Activated naive CD8-positive, alpha-beta T cell (primary cell): ENCODE measurements at regions not wholly inside any gene's neighbourhood (a gene's known extent, or its start where the extent isn't known, plus 50 kb on each side); places are given as distances from the start of the nearest gene placed in this dataset.
"Not testable (repeated sequence)": the region's sequence is repeated elsewhere in the genome, so short reads cannot be mapped to it uniquely, and the experiment has no call there.

Experiments
- H3K27ac Mint-ChIP-seq: one replicate; pipeline ENCODE4 v1.8.0; 2021; ENCODE audit warnings: mixed read lengths
- H3K27me3 Mint-ChIP-seq: one replicate; pipeline ENCODE4 v1.8.0; 2021; ENCODE audit warnings: mixed read lengths
- H3K36me3 Mint-ChIP-seq: one replicate; pipeline ENCODE4 v1.8.0; 2021; ENCODE audit warnings: mixed read lengths
- H3K4me1 Mint-ChIP-seq: one replicate; pipeline ENCODE4 v1.8.0; 2021; ENCODE audit warnings: low read depth, mixed read lengths
- H3K4me3 Mint-ChIP-seq: one replicate; pipeline ENCODE4 v1.8.0; 2021; ENCODE audit warnings: mild to moderate bottlenecking, mixed read lengths
- H3K9me3 Mint-ChIP-seq: one replicate; pipeline ENCODE4 v1.8.0; 2021; ENCODE audit warnings: low read depth, mixed read lengths

DNA sequence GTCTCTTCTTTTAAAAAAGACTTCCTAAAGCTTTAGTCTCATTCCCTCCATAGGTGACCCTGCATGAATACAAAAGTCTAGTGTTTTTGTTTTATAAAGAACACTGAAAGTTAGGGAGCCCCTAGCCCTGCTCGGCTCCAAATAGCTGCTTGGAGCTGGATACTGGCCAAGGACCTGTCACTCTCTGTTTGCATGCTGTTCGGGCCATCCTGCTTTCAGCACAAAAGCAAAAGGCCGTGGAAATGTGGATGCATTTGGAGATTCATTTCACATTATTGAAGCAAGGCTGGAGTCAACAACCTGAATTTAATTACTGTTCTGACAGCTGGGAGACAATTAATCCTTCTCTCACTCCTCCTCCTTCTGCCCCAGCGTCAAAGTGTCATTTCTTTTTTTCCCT is 151.7 kb upstream of the NMUR2 start:
- Mint-ChIP-seq H3K27ac (no peak overlapping the region), H3K9me3 (no peaks in the 10 kb centered on the region), H3K27me3 (peaks cover 2% of the 10 kb centered on the region), H3K36me3 (no peaks in the 10 kb centered on the region), H3K4me3 (no peak overlapping the region), H3K4me1 (no peaks in the 10 kb centered on the region)

GRCh38 chr5:152560512-152561137 is 155.5 kb upstream of the NMUR2 start:
- H3K27me3 Mint-ChIP-seq: no peaks in the 10 kb centered on the region

DNA sequence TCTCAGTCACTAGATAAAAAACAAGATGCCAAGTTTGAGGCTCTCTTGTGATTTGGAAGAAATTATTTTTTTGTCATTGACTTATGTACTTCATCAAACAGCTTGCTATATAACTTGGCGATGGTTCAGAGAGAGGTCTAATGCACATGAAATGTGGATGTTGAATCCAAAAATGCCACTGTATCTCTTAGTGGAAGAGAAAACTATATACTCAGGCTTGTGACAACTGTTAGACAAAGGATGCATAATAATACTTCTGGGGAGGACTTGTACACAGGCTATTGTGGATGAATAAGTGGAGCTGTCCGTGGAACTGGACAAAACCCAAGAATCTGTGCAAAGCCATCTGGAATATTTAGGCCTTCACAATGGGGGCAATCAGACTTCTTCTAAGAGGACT is 162.9 kb upstream of the NMUR2 start:
- Mint-ChIP-seq H3K36me3 (no peaks in the 10 kb centered on the region), H3K4me1 (no peaks in the 10 kb centered on the region), H3K4me3 (no peak overlapping the region), H3K27me3 (no peaks in the 10 kb centered on the region), H3K27ac (no peak overlapping the region), H3K9me3 (no peaks in the 10 kb centered on the region)

More at GRCh38 chr5:152560512-152561137, 155.5 kb upstream of the NMUR2 start:
- no peak overlapping the region for H3K4me3 Mint-ChIP-seq
- H3K9me3 Mint-ChIP-seq: no peaks in the 10 kb centered on the region
- no peaks in the 10 kb centered on the region for H3K36me3 Mint-ChIP-seq
- no peaks in the 10 kb centered on the region for H3K4me1 Mint-ChIP-seq
- H3K27ac Mint-ChIP-seq: no peak overlapping the region

GRCh38 chr5:152572812-152573211 is 167.7 kb upstream of the NMUR2 start:
- Mint-ChIP-seq H3K4me3 (no peak overlapping the region), H3K36me3 (no peaks in the 10 kb centered on the region), H3K27me3 (no peaks in the 10 kb centered on the region), H3K4me1 (no peaks in the 10 kb centered on the region), H3K27ac (no peak overlapping the region), H3K9me3 (no peaks in the 10 kb centered on the region)

DNA sequence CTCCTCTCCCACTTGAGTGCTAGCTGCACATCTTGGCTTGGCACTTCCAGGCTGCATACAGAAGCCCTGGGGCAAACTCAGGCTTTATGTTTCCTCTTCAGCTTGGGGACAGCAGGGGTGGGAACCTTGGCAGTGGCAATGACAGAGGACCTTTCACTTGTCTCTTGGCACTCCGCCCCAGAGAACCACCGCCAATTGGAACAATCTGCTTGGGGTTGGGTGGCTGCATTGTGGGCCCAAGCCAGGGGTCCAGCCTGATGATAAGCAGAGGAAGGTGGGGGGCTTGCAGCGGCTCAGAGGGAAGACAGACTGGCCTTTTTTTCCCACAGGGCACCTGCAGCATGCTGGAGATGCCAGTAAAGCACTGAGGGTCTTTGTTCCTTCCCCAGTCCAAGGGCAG is 179.0 kb upstream of the NMUR2 start:
- no peaks in the 10 kb centered on the region for H3K4me1 Mint-ChIP-seq
- peaks cover 2% of the 10 kb centered on the region for H3K27me3 Mint-ChIP-seq
- no peaks in the 10 kb centered on the region for H3K36me3 Mint-ChIP-seq
- no peak overlapping the region for H3K4me3 Mint-ChIP-seq
- no peak overlapping the region for H3K27ac Mint-ChIP-seq
- H3K9me3 Mint-ChIP-seq: peaks cover 10% of the 10 kb centered on the region

- H3K4me3 Mint-ChIP-seq: no peak overlapping the region
- no peaks in the 10 kb centered on the region for H3K4me1 Mint-ChIP-seq
- peaks cover 3% of the 10 kb centered on the region for H3K27me3 Mint-ChIP-seq
- H3K36me3 Mint-ChIP-seq: no peaks in the 10 kb centered on the region
- no peak overlapping the region for H3K27ac Mint-ChIP-seq
- peaks cover 7% of the 10 kb centered on the region for H3K9me3 Mint-ChIP-seq
Measured at GRCh38 chr5:152592416-152592815, 187.3 kb upstream of the NMUR2 start.

DNA sequence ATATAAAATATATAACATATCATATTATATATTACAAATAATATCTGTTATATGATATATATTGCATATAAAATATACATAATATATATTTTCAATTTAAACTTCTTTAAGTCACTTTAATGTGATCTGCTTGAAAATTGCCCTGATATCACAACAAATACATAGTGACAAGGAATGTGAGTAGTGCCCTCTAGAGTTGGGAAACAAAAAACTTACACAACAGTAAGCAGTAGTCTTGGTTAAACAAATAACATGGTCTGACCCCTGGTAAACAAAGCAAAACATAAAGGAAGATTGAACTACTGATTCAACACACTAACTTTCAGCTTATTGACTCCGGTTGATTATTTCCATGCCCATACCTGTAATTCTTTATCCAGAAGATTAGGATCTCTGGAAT is 188.3 kb upstream of the NMUR2 start:
- H3K9me3 Mint-ChIP-seq: peaks cover 5% of the 10 kb centered on the region
- H3K4me3 Mint-ChIP-seq: no peak overlapping the region
- no peaks in the 10 kb centered on the region for H3K36me3 Mint-ChIP-seq
- peaks cover 3% of the 10 kb centered on the region for H3K27me3 Mint-ChIP-seq
- H3K4me1 Mint-ChIP-seq: no peaks in the 10 kb centered on the region
- no peak overlapping the region for H3K27ac Mint-ChIP-seq

- no peaks in the 10 kb centered on the region for H3K9me3 Mint-ChIP-seq
- no peak overlapping the region for H3K4me3 Mint-ChIP-seq
- no peaks in the 10 kb centered on the region for H3K36me3 Mint-ChIP-seq
- H3K27ac Mint-ChIP-seq: no peak overlapping the region
- H3K27me3 Mint-ChIP-seq: peaks cover 3% of the 10 kb centered on the region
- no peaks in the 10 kb centered on the region for H3K4me1 Mint-ChIP-seq
Measured at GRCh38 chr5:152595405-152595804, 190.3 kb upstream of the NMUR2 start.

- no peak overlapping the region for H3K27ac Mint-ChIP-seq
Measured at GRCh38 chr5:152599096-152599495, 194.0 kb upstream of the NMUR2 start.

GRCh38 chr5:152601806-152602732 is 197.0 kb upstream of the NMUR2 start:
- no peak overlapping the region for H3K4me3 Mint-ChIP-seq
- no peaks in the 10 kb centered on the region for H3K36me3 Mint-ChIP-seq
- no peak overlapping the region for H3K27ac Mint-ChIP-seq
- no peaks in the 10 kb centered on the region for H3K4me1 Mint-ChIP-seq
- no peaks in the 10 kb centered on the region for H3K9me3 Mint-ChIP-seq
- H3K27me3 Mint-ChIP-seq: no peaks in the 10 kb centered on the region

More at GRCh38 chr5:152599096-152599495, 194.0 kb upstream of the NMUR2 start:
- Mint-ChIP-seq H3K9me3 (no peaks in the 10 kb centered on the region), H3K4me3 (no peak overlapping the region), H3K36me3 (no peaks in the 10 kb centered on the region), H3K4me1 (no peaks in the 10 kb centered on the region), H3K27me3 (peaks cover 3% of the 10 kb centered on the region)

DNA sequence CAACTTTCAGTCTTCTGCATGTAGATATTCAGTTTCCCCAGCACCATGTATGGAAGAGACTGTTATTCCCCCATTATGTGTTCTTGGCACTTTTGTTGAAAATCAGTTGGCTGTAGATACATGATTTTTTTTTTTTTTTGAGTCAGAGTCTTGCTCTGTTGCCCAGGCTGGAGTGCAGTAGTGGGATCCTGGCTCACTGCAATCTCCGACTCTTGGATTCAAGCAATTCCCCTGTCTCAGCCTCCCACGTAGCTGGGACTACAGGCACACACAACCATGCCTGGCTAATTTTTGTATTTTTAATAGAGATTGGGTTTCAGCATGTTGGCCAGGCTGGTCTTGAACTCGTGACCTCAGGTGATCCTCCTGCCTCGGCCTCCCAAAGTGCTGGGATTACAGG is 201.0 kb upstream of the NMUR2 start:
- not testable (repeated sequence) for H3K4me3 Mint-ChIP-seq, H3K36me3 Mint-ChIP-seq, H3K9me3 Mint-ChIP-seq, H3K27me3 Mint-ChIP-seq, H3K27ac Mint-ChIP-seq, H3K4me1 Mint-ChIP-seq

- Mint-ChIP-seq H3K27me3 (no peaks in the 10 kb centered on the region), H3K36me3 (no peaks in the 10 kb centered on the region), H3K4me1 (no peaks in the 10 kb centered on the region), H3K9me3 (peaks cover 5% of the 10 kb centered on the region), H3K4me3 (no peak overlapping the region), H3K27ac (no peak overlapping the region)
Measured at GRCh38 chr5:152606776-152607364, 201.8 kb upstream of the NMUR2 start.

- Mint-ChIP-seq H3K27ac (no peak overlapping the region), H3K4me1 (no peaks in the 10 kb centered on the region), H3K27me3 (no peaks in the 10 kb centered on the region), H3K4me3 (no peak overlapping the region), H3K9me3 (peaks cover 5% of the 10 kb centered on the region), H3K36me3 (no peaks in the 10 kb centered on the region)
Measured at GRCh38 chr5:152607401-152608160, 202.5 kb upstream of the NMUR2 start.

GRCh38 chr5:152608458-152608857 is 203.4 kb upstream of the NMUR2 start:
- Mint-ChIP-seq H3K9me3 (peaks cover 5% of the 10 kb centered on the region), H3K4me1 (no peaks in the 10 kb centered on the region), H3K27me3 (no peaks in the 10 kb centered on the region), H3K4me3 (no peak overlapping the region), H3K36me3 (no peaks in the 10 kb centered on the region), H3K27ac (no peak overlapping the region)

DNA sequence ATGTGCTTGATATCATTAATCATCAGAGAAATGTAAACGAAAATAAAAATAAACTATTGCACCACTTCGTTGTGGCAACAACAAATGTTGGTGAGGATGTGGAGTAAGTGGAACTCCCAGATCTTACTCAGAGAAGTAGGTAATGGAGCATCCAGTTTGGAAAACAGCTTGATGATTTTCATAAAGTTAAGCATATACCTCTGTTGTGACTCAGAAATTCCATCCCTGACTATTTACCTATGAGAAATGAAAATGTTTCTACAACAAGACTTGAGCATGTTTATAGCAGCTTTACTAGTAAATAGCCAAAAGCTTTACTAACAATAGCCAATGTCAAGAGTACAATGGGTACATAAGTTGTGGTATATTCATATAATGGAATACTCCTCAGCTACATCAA is 214.7 kb upstream of the NMUR2 start:
- no peak overlapping the region for H3K27ac Mint-ChIP-seq

More for the DNA sequence above, 214.7 kb upstream of the NMUR2 start:
- Mint-ChIP-seq H3K9me3 (no peaks in the 10 kb centered on the region), H3K4me3 (no peak overlapping the region), H3K4me1 (no peaks in the 10 kb centered on the region), H3K36me3 (no peaks in the 10 kb centered on the region), H3K27me3 (no peaks in the 10 kb centered on the region)
